Anterior cingulate cortex (tissue), 58 donors: ENCODE measurements at regions not wholly inside any gene's neighbourhood (a gene's known extent, or its start where the extent isn't known, plus 50 kb on each side); places are given as distances from the start of the nearest gene placed in this dataset.
"Not testable (repeated sequence)": the region's sequence is repeated elsewhere in the genome, so short reads cannot be mapped to it uniquely, and the experiment has no call there.

Experiments used
- DNase-seq, 58 donors: peaks; one replicate each; lab custom pipeline; 2025; lab: John Stamatoyannopoulos, UW

GRCh38 chr3:34046154-34046553 is 247.7 kb downstream of the PDCD6IP start:
- no peak for DNase-seq

- peak in 1 of 58 donors; percentile 41 for DNase-seq
Measured at GRCh38 chr3:34053626-34054025, 255.2 kb downstream of the PDCD6IP start.

GRCh38 chr3:34056181-34056910 is 257.9 kb downstream of the PDCD6IP start:
- DNase-seq = no peak

- no peak for DNase-seq
Measured at GRCh38 chr3:34056951-34057390, 258.5 kb downstream of the PDCD6IP start.

GRCh38 chr3:34060995-34061394 is 262.6 kb downstream of the PDCD6IP start:
- DNase-seq = not testable (repeated sequence)

GRCh38 chr3:34065901-34066300 is 267.5 kb downstream of the PDCD6IP start:
- DNase-seq = no peak

GRCh38 chr3:34066328-34066727 is 267.9 kb downstream of the PDCD6IP start:
- DNase-seq = no peak

- DNase-seq = no peak
Measured at GRCh38 chr3:34066999-34067398, 268.6 kb downstream of the PDCD6IP start.

GRCh38 chr3:34067536-34068051 is 269.2 kb downstream of the PDCD6IP start:
- peak in 5 of 58 donors; percentile 6 to 77 (median 35) for DNase-seq

- DNase-seq = no peak
Measured at GRCh38 chr3:34068505-34068904, 270.1 kb downstream of the PDCD6IP start.

GRCh38 chr3:34070831-34071585 is 272.6 kb downstream of the PDCD6IP start:
- DNase-seq = no peak

GRCh38 chr3:34072297-34072696 is 273.9 kb downstream of the PDCD6IP start:
- no peak for DNase-seq

GRCh38 chr3:34073111-34073510 is 274.7 kb downstream of the PDCD6IP start:
- no peak for DNase-seq

- no peak for DNase-seq
Measured at GRCh38 chr3:34073961-34074360, 275.5 kb downstream of the PDCD6IP start.

- no peak for DNase-seq
Measured at GRCh38 chr3:34075975-34076374, 277.5 kb downstream of the PDCD6IP start.

- DNase-seq = no peak
Measured at GRCh38 chr3:34077417-34078195, 279.2 kb downstream of the PDCD6IP start.

- no peak for DNase-seq
Measured at GRCh38 chr3:34078418-34078817, 280.0 kb downstream of the PDCD6IP start.

GRCh38 chr3:34079849-34080248 is 281.4 kb downstream of the PDCD6IP start:
- DNase-seq = not testable (repeated sequence)

GRCh38 chr3:34090379-34090778 is 291.9 kb downstream of the PDCD6IP start:
- DNase-seq = not testable (repeated sequence)

GRCh38 chr3:34090876-34091275 is 292.4 kb downstream of the PDCD6IP start:
- peak in 2 of 58 donors; percentile 19 to 30 for DNase-seq

GRCh38 chr3:34094280-34094679 is 295.9 kb downstream of the PDCD6IP start:
- not testable (repeated sequence) for DNase-seq
